Mesendoderm (in vitro differentiated cells): ENCODE measurements at regions not wholly inside any gene's neighbourhood (a gene's known extent, or its start where the extent isn't known, plus 50 kb on each side); places are given as distances from the start of the nearest gene placed in this dataset.

Source experiments
- DNase-seq: peaks from one replicate; pipeline ENCODE4 v3.0.0; 2013
- H2AK5ac ChIP-seq: 2 replicates; pipeline ENCODE4 v1.6.1; 2013; ENCODE audit warnings: low read length, inconsistent platforms
- H2BK120ac ChIP-seq: 2 replicates; pipeline ENCODE4 v1.6.1; 2013; ENCODE audit warnings: low read depth, mild to moderate bottlenecking, low read length, moderate library complexity, mixed read lengths
- H2BK15ac ChIP-seq: replicated peaks from 2 replicates; pipeline ENCODE4 v1.6.1; 2013; ENCODE audit warnings: low read depth, mild to moderate bottlenecking, moderate library complexity
- H2BK5ac ChIP-seq: 2 replicates; pipeline ENCODE4 v1.6.1; 2013; ENCODE audit warnings: low read length, inconsistent platforms
- H3K18ac ChIP-seq: 2 replicates; pipeline ENCODE4 v1.6.1; 2013; ENCODE audit warnings: mild to moderate bottlenecking, low read length, mixed read lengths
- H3K23ac ChIP-seq: one replicate; pipeline ENCODE4 v1.6.1; 2013; ENCODE audit warnings: low read length
- H3K27ac ChIP-seq: 2 replicates; pipeline ENCODE4 v1.5.1; 2013; ENCODE audit warnings: low read depth, mild to moderate bottlenecking, inconsistent platforms, low read length, moderate library complexity
- H3K27me3 ChIP-seq: 2 replicates; pipeline ENCODE4 v1.6.1; 2013; ENCODE audit warnings: low read length, control low read depth, mild to moderate bottlenecking, inconsistent platforms; ENCODE audit not compliant: insufficient read depth, poor library complexity
- H3K36me3 ChIP-seq: 2 replicates; pipeline ENCODE4 v1.6.1; 2013; ENCODE audit warnings: low read length, inconsistent platforms; ENCODE audit not compliant: control insufficient read depth, insufficient read depth
- H3K4ac ChIP-seq: one replicate; pipeline ENCODE4 v1.6.1; 2013; ENCODE audit warnings: low read depth, mild to moderate bottlenecking, low read length, moderate library complexity
- H3K4me1 ChIP-seq: 2 replicates; pipeline ENCODE4 v1.6.1; 2013; ENCODE audit warnings: low read depth, low read length, inconsistent platforms; ENCODE audit not compliant: control insufficient read depth
- H3K4me2 ChIP-seq: 2 replicates; pipeline ENCODE4 v1.6.1; 2013; ENCODE audit warnings: low read length
- H3K4me3 ChIP-seq: 2 replicates; pipeline ENCODE4 v1.5.1; 2013; ENCODE audit warnings: mild to moderate bottlenecking, low read length
- H3K56ac ChIP-seq: one replicate; pipeline ENCODE4 v1.6.1; 2013; ENCODE audit warnings: low read length
- H3K79me1 ChIP-seq: 2 replicates; pipeline ENCODE4 v1.6.1; 2013; ENCODE audit warnings: low read length, inconsistent platforms
- H3K79me2 ChIP-seq: 2 replicates; pipeline ENCODE4 v1.6.1; 2013; ENCODE audit warnings: mild to moderate bottlenecking, low read length; ENCODE audit not compliant: control insufficient read depth, insufficient read depth
- H3K9ac ChIP-seq: 2 replicates; pipeline ENCODE4 v1.6.1; 2013; ENCODE audit warnings: low read length, inconsistent platforms
- H4K5ac ChIP-seq: one replicate; pipeline ENCODE4 v1.6.1; 2013; ENCODE audit warnings: low read length
- H4K8ac ChIP-seq: one replicate; pipeline ENCODE4 v1.6.1; 2013; ENCODE audit warnings: low read depth, mild to moderate bottlenecking, control low read depth, low read length, moderate library complexity
- WGBS: extraction: QIAGEN DNeasy Blood & Tissue Kit; methylation state at CpG from one replicate; pipeline ENCODE4 v1.1.7; 2013; ENCODE audit warnings: low lambda C conversion rate, missing lambda C conversion rate; ENCODE audit not compliant: insufficient coverage; ENCODE audit errors: extremely low coverage; 5-methylcytosine and 5-hydroxymethylcytosine counted together

DNA sequence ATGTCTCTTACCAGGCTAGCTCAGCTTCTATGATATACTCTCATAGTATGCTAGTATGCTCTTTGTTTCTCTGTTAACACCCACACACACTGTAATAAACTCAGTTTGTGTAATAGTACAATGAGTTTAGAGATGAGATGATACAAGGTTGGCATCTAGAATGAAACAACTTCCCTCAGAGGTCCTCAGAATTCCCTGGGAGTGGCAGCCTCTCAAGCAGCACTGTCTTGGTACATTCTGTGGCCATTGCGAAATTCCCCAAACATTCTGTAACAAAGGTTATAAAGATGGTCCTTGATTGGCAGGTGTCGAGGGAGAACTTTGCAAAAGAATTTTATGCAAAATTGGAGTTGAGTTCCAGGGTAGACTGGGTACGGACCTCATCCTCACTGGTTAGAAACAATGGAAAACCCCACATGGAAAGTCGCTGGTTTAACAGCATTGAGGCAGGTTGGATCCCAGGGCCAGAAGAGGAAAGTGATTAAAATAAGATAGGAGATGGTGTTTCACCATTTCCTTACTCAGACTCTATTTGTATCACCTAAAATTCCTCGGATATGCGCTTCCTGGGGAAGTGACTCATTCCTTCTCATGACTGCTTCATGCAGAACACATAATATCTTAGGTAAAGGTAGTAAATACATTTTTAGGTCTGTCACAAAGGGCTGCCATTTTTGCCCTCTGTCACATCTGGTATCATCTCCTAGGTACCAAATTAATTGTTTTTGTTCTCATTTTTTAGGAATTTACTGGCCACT, 657.8 kb downstream of the SORCS1 start:
- H3K56ac ChIP-seq = no peak overlapping the region
- no peak overlapping the region for H3K4ac ChIP-seq
- DNase-seq = no peak
- no peak overlapping the region for H2BK120ac ChIP-seq
- no peak overlapping the region for H3K9ac ChIP-seq
- H4K8ac ChIP-seq = no peak overlapping the region
- H3K4me3 ChIP-seq = no peak overlapping the region
- H3K79me1 ChIP-seq = no peaks in the 10 kb centered on the region
- H3K18ac ChIP-seq = no peak overlapping the region
- no peaks in the 10 kb centered on the region for H3K27me3 ChIP-seq
- H3K27ac ChIP-seq = no peak overlapping the region
- no peaks in the 10 kb centered on the region for H3K4me1 ChIP-seq
- H4K5ac ChIP-seq = no peak overlapping the region
- no peaks in the 10 kb centered on the region for H3K36me3 ChIP-seq
- no CpG with 5 or more reads among the region's 6 CpGs for WGBS
- H2AK5ac ChIP-seq = no peak overlapping the region
- no peak overlapping the region for H3K4me2 ChIP-seq
- no peak overlapping the region for H3K23ac ChIP-seq
- H2BK15ac ChIP-seq = no peak overlapping the region
- no peaks in the 10 kb centered on the region for H3K79me2 ChIP-seq
- no peak overlapping the region for H2BK5ac ChIP-seq

DNA sequence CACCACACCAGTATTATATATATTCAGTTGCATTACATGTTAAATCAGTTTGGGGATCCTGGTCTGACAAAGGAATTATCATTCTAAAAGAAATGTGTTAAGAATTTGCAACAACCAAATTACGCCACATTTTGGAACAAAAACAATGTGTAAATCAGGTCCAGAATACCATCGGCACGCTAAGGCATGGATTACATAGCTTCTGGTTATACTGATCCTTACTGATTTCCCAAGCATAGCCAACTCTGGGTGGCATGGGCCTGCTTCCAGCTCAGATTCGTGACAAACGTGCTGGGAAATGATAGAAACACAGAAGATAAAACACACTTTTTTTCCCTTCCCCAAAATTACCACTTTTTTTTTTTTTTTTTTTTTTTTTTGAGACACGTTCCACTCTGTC, 660.0 kb downstream of the SORCS1 start:
- H3K56ac ChIP-seq = no peak overlapping the region
- no peaks in the 10 kb centered on the region for H3K79me2 ChIP-seq
- H3K27ac ChIP-seq = no peak overlapping the region
- H3K9ac ChIP-seq = no peak overlapping the region
- WGBS = no CpG with 5 or more reads among the region's 6 CpGs
- no peak overlapping the region for H3K23ac ChIP-seq
- no peak overlapping the region for H2BK5ac ChIP-seq
- H4K8ac ChIP-seq = no peak overlapping the region
- no peak overlapping the region for H3K18ac ChIP-seq
- H3K4ac ChIP-seq = no peak overlapping the region
- no peaks in the 10 kb centered on the region for H3K36me3 ChIP-seq
- H3K79me1 ChIP-seq = no peaks in the 10 kb centered on the region
- DNase-seq = no peak
- H2BK120ac ChIP-seq = no peak overlapping the region
- no peaks in the 10 kb centered on the region for H3K27me3 ChIP-seq
- no peak overlapping the region for H2AK5ac ChIP-seq
- no peak overlapping the region for H3K4me2 ChIP-seq
- H2BK15ac ChIP-seq = no peak overlapping the region
- no peaks in the 10 kb centered on the region for H3K4me1 ChIP-seq
- no peak overlapping the region for H3K4me3 ChIP-seq
- H4K5ac ChIP-seq = no peak overlapping the region

DNA sequence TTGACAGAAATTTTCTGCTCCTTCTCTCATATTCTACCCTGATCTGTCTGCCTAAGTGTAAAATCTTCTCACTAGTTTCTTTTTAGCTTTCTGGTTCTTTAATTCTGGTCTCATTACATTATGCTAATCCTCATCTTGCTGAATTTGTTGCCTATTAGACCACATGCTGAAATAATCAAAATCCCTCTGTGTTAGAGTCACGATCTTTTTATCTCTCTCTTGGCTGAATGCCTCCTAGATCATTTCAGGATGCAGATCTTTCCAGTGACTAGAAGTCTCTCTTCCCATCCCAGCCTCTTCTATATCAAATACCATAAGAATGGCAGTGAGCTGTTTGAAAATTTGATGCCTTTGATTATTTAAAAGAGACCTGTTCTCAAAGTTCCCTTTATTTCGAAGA, 661.9 kb downstream of the SORCS1 start:
- no CpG with 5 or more reads among the region's 2 CpGs for WGBS
- Histone ChIP-seq H4K8ac (no peak overlapping the region), H3K79me2 (no peaks in the 10 kb centered on the region), H3K27ac (no peak overlapping the region), H3K79me1 (no peaks in the 10 kb centered on the region), H4K5ac (no peak overlapping the region), H2BK15ac (no peak overlapping the region), H3K27me3 (no peaks in the 10 kb centered on the region), H2BK120ac (no peak overlapping the region), H3K18ac (no peak overlapping the region), H3K23ac (no peak overlapping the region), H3K9ac (no peak overlapping the region), H3K36me3 (no peaks in the 10 kb centered on the region), H3K4ac (no peak overlapping the region), H2BK5ac (no peak overlapping the region), H3K56ac (no peak overlapping the region), H3K4me3 (no peak overlapping the region), H3K4me2 (no peak overlapping the region), H2AK5ac (no peak overlapping the region), H3K4me1 (no peaks in the 10 kb centered on the region)
- DNase-seq = no peak

DNA sequence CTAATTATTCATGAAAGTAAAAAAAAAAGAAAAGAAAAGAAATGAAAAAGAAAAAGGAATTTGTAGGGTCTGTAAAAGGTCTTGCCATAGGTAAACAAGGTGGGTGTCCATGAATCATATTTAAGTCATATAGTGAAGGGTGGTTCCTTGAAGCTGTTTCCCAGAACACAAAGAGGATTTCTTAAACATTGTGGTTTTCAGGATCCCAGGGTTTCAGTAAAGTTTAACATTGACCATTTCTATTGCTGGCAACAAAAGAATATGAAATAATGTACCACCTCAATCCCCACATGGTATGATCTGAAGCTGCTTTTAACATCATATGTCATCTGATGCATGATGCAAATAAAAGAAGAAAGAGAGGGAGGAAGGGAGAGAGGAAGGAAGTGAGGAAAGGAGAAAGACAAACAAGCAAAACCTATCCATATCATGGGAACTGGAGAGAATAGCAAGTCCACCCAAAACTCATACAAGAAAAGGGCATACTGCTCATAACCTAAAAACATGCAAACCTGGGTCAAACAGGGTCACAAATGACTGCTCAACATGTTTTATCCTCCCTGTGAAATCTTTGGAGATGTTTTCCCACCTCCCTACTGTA, 663.5 kb downstream of the SORCS1 start:
- H3K18ac ChIP-seq = no peak overlapping the region
- no peak overlapping the region for H4K5ac ChIP-seq
- no peak for DNase-seq
- no peak overlapping the region for H2BK120ac ChIP-seq
- H3K27me3 ChIP-seq = no peaks in the 10 kb centered on the region
- no peak overlapping the region for H2BK5ac ChIP-seq
- H3K23ac ChIP-seq = no peak overlapping the region
- no peak overlapping the region for H3K56ac ChIP-seq
- H3K4ac ChIP-seq = no peak overlapping the region
- no peaks in the 10 kb centered on the region for H3K79me2 ChIP-seq
- no peaks in the 10 kb centered on the region for H3K36me3 ChIP-seq
- H2BK15ac ChIP-seq = no peak overlapping the region
- H3K4me2 ChIP-seq = no peak overlapping the region
- H3K4me3 ChIP-seq = no peak overlapping the region
- no peak overlapping the region for H3K9ac ChIP-seq
- no peak overlapping the region for H2AK5ac ChIP-seq
- no peaks in the 10 kb centered on the region for H3K4me1 ChIP-seq
- no peak overlapping the region for H3K27ac ChIP-seq
- H4K8ac ChIP-seq = no peak overlapping the region
- no peaks in the 10 kb centered on the region for H3K79me1 ChIP-seq

DNA sequence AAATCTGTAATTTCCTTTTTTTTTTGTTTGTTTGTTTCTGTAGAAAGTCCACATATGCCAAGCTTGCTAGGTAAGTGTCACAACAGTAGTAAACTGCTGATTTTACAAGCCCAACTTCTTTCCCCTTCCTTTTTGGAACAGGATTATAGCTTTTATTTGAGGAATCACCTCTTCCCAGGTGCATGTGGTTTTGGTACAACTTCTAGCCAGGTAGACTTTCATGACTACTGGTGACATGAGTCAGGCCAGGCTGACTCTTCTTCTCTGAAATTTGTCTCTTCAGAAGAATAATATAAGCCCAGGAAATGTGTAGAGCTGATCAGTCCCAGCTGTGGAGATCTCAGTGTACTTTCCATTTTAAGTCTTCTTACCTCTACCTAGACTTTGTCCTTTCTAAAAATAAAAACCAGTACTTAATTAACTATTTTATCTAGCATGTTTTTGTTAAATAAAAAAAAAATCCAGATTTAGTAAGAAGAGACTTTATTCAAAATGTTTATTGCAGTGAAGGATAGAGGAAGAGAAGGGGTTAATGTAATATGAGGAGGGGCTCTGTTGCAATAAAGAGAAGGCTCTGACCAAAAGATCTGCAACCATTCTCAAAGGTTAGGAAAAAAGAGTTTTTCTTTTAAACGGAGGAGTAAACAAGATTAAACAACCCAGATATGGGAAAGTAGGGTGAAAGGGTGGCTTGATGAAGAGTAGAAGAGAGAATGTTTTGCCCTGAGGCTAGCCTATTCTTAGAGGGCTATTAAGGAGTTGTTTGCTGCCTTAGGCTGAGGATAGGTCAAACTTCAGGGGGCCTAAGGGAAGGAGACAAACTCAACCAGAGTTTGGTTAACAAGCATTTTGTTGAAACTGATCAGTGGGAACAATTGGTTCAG, 664.2 kb downstream of the SORCS1 start:
- H2BK5ac ChIP-seq = no peak overlapping the region
- no peak overlapping the region for H4K8ac ChIP-seq
- H3K36me3 ChIP-seq = no peaks in the 10 kb centered on the region
- H3K56ac ChIP-seq = no peak overlapping the region
- H3K27ac ChIP-seq = no peak overlapping the region
- H3K9ac ChIP-seq = no peak overlapping the region
- no peak overlapping the region for H2BK15ac ChIP-seq
- no peak overlapping the region for H2BK120ac ChIP-seq
- no peak overlapping the region for H3K23ac ChIP-seq
- H3K4me3 ChIP-seq = no peak overlapping the region
- no CpG with 5 or more reads among the region's 1 CpG for WGBS
- H3K18ac ChIP-seq = no peak overlapping the region
- H4K5ac ChIP-seq = no peak overlapping the region
- H3K4me2 ChIP-seq = no peak overlapping the region
- H3K79me2 ChIP-seq = no peaks in the 10 kb centered on the region
- peak; percentile 20 for DNase-seq
- H3K27me3 ChIP-seq = no peaks in the 10 kb centered on the region
- no peaks in the 10 kb centered on the region for H3K4me1 ChIP-seq
- no peak overlapping the region for H2AK5ac ChIP-seq
- no peak overlapping the region for H3K4ac ChIP-seq
- no peaks in the 10 kb centered on the region for H3K79me1 ChIP-seq
